ENCODE measurements at regions not wholly inside any gene's neighbourhood (a gene's known extent, or its start where the extent isn't known, plus 50 kb on each side); places are given as distances from the start of the nearest gene placed in this dataset.

DNA sequence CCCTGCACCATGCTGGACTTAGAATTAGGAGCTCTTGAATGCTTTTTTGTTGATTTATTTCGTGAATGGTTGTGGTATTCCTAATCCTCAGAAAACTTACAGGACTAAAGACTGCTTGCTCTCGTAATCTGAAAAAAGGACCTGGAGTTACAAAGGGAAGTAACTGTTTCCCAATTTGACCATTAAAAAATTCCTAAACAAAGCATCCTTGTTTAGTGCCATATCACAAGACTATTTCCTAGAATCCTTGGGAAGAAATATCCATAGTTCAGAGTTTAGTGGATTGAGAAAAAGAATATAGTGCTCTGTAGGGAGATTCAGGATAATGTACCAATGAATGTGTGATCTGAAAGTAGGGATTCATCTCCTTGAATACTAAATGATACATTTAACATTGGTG is 186.8 kb downstream of the NDFIP2 start:
- TF ChIP-seq POLR2AphosphoS5 (IDR thresholded peaks at IDR 0.05) (no peak), POLR2A (IDR thresholded peaks at IDR 0.05; ENCODE audit: low read depth) (no peak), EP300 (IDR thresholded peaks at IDR 0.05) (no peak)
- TF ChIP-seq, protein P1, sequence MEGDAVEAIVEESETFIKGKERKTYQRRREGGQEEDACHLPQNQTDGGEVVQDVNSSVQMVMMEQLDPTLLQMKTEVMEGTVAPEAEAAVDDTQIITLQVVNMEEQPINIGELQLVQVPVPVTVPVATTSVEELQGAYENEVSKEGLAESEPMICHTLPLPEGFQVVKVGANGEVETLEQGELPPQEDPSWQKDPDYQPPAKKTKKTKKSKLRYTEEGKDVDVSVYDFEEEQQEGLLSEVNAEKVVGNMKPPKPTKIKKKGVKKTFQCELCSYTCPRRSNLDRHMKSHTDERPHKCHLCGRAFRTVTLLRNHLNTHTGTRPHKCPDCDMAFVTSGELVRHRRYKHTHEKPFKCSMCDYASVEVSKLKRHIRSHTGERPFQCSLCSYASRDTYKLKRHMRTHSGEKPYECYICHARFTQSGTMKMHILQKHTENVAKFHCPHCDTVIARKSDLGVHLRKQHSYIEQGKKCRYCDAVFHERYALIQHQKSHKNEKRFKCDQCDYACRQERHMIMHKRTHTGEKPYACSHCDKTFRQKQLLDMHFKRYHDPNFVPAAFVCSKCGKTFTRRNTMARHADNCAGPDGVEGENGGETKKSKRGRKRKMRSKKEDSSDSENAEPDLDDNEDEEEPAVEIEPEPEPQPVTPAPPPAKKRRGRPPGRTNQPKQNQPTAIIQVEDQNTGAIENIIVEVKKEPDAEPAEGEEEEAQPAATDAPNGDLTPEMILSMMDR (IDR thresholded peaks at IDR 0.05): no peak

Measured in esophagus muscularis mucosa (tissue), 4 donors.